Globus pallidus (tissue), 1 donor: ENCODE measurements at regions not wholly inside any gene's neighbourhood (a gene's known extent, or its start where the extent isn't known, plus 50 kb on each side); places are given as distances from the start of the nearest gene placed in this dataset.

ENCODE experiments used
- DNase-seq: peaks from one replicate; pipeline ENCODE4 v3.0.0-alpha.2; 2015; ENCODE audit warnings: low spot score

GRCh38 chr6:168157272-168158212 lies 78.5 kb upstream of the FRMD1 start:
- DNase-seq: no peak

GRCh38 chr6:168156742-168157265 lies 77.8 kb upstream of the FRMD1 start:
- no peak for DNase-seq

- DNase-seq: no peak
Observed at GRCh38 chr6:168155821-168156741, 77.1 kb upstream of the FRMD1 start.

- no peak for DNase-seq
Observed at GRCh38 chr6:168155193-168155592, 76.2 kb upstream of the FRMD1 start.

GRCh38 chr6:168154263-168154917 lies 75.4 kb upstream of the FRMD1 start:
- no peak for DNase-seq

GRCh38 chr6:168153553-168153952 lies 74.5 kb upstream of the FRMD1 start:
- DNase-seq: no peak

GRCh38 chr6:168152980-168153379 lies 74.0 kb upstream of the FRMD1 start:
- DNase-seq: no peak

GRCh38 chr6:168152306-168152963 lies 73.4 kb upstream of the FRMD1 start:
- DNase-seq: no peak

GRCh38 chr6:168150551-168151320 lies 71.7 kb upstream of the FRMD1 start:
- DNase-seq: no peak

- no peak for DNase-seq
Observed at GRCh38 chr6:168149015-168149414, 70.0 kb upstream of the FRMD1 start.

GRCh38 chr6:168148231-168148849 lies 69.3 kb upstream of the FRMD1 start:
- no peak for DNase-seq

GRCh38 chr6:168147205-168147738 lies 68.3 kb upstream of the FRMD1 start:
- DNase-seq: no peak

- no peak for DNase-seq
Observed at GRCh38 chr6:168145747-168146596, 67.0 kb upstream of the FRMD1 start.

GRCh38 chr6:168139121-168139520 lies 60.1 kb upstream of the FRMD1 start:
- DNase-seq: no peak

- no peak for DNase-seq
Observed at GRCh38 chr6:168138436-168138835, 59.4 kb upstream of the FRMD1 start.

GRCh38 chr6:168137024-168137423 lies 58.0 kb upstream of the FRMD1 start:
- no peak for DNase-seq

- DNase-seq: no peak
Observed at GRCh38 chr6:168136622-168137021, 57.6 kb upstream of the FRMD1 start.

GRCh38 chr6:168136001-168136400 lies 57.0 kb upstream of the FRMD1 start:
- DNase-seq: no peak
